ENCODE measurements at regions not wholly inside any gene's neighbourhood (a gene's known extent, or its start where the extent isn't known, plus 50 kb on each side); places are given as distances from the start of the nearest gene placed in this dataset.
A peak's percentile ranks its signal among the peaks of the same experiment; 100 is the strongest.

DNA sequence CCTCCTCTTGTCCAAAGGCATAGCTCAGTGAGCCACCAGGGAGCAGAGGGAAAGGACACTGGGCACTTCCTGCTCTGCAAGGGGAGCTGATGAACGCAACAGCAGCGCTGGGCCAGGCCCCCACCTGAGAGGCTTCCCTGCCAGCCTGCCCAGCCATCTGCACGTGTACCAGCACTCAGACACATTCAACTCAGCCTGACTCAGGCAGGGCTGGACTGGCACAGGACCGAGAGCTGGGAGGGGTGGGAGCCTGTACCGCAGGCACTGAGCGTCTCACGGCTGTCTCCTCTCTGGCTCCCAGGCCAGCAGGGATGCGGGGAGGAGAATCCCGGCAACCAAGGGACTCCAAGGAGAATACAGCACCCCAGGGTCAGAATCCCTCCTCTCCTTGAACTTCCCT, 411.8 kb downstream of the CTTN start:
- DNase-seq: no peak

DNA sequence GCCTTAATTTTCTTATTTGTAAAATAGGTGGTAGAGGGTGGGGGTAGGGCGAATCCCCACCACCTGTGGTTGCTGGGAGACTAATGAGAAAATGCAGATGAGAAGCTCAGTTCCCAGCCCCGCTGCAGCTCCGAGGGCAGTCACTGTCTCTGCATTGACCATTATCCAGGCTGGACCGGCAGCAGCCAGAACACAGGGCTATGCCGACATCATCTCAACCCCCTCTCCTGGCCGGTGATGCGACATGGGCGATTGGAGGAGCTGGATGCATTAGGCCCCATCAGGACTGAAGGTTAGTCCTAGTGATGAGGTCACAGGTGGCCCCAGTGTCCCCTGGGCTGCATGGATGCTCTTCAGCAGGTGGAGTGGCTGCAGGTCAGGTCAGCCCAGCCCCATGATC, 412.4 kb downstream of the CTTN start:
- DNase-seq: no peak

DNA sequence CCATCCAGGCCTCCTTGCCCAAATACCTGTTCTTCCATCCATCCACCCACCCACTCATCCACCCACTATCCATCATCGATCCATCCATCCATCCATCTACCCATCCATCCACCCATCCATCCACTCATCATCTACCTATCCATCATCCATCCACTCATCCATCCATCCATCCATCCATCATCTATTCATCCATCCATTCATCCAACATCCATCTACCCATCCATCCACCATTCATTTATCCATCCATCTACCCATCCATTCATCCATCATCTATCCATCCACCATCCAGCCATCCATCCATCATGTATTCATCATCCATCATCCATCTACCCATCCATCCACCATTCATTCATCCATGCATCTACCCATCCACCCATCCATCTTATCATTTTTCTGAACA, 413.2 kb downstream of the CTTN start:
- DNase-seq: no peak

DNA sequence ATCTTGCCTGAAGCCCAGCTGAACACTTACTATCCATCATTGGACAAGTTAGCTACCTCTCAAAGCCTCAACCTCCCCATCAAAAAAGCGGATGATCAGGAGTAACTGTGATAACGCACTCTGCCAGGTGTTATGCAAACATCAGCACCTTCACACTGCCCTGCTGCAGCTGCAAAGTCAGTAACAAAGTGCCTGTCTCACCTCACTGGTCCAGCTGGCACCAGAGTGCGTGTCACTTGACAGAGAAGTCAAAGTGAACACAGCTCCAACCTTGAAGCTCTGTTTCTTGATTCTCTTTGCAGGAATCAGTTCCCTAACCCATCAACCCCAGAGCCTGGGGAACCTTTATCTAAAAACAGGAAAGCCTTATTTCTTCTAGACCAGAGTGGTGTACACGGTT, 413.6 kb downstream of the CTTN start:
- DNase-seq: no peak

DNA sequence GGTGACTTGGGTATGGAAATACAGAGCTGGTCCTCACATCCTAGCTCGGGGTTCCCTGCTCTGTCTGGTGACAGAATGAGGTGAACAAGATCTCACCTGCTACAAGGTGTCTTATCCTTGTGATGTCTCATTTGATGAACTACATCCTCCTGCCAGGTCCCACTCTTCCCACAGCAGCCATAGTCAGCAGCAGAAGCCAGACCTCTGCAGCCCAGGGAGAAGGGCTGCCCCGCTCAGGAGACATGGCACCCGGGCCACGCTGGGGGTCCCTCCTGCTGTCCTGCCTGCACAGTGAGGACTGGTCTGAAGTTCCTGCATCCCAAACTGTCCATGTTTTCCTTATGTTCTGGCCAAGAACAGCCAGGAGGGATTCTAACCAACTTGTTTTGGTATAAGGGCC, 414.1 kb downstream of the CTTN start:
- no peak for DNase-seq

DNA sequence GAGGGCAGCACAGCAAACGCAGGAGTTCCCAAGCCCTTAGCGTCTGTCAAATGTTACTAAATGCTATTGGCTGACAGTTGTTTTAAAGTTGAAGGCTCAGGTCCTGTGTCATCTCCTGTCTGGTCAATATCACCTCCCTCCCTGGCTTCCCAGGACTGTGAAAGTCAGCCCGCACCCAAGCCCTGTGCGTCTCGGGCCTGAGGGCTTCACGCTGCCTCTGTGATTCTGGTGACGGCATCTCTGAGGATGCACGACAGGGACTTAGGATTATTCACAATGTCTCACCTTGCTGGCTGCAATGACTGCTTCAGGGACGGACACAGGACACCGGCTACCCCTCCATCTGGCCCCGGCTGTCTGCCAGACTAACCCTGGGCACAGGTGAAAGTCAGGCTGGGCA, 415.3 kb downstream of the CTTN start:
- DNase-seq: no peak

DNA sequence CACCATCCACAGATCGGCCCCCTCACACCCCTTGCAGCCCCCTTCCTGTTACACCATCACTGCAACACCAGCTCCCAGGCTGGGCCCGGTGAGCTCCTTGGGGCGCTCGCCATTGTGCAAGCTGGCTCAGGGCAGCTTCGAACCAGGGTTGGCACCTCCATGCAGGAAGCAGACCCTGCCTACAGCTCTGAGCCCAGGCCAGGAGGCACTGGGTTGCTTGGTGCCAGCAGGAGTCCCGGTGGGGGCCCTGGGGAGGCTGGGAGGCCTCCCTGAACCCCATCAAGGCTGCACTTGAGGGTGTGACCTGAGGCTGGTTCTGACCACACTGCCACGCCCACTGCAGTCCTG, 417.1 kb downstream of the CTTN start:
- DNase-seq: no peak

DNA sequence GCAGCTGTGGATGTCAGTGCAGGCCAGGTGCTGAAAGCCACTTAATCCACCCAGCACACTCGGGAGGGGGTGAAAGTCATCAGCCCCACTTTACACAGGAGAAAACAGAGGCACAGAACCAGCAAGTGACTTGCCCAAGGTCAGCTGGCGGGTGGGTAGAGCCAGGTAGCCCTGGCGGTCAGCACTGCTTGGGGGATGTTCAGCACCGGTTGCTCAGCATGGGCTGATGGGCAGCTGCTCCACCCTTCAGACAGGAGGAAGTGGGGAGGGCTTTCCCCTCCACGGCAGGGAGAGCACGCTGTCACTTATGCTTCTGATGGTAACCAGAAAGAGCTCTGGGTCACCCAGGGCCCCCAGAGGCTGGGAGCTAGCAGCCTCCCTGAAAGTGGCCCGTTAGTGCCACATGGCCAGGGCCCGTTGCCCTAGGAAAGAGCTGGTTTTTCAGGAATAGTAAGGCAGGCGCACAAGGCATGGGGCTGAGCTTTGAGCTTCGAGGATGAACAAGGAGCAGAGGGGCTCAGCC, 417.9 kb downstream of the CTTN start:
- no peak for DNase-seq

DNA sequence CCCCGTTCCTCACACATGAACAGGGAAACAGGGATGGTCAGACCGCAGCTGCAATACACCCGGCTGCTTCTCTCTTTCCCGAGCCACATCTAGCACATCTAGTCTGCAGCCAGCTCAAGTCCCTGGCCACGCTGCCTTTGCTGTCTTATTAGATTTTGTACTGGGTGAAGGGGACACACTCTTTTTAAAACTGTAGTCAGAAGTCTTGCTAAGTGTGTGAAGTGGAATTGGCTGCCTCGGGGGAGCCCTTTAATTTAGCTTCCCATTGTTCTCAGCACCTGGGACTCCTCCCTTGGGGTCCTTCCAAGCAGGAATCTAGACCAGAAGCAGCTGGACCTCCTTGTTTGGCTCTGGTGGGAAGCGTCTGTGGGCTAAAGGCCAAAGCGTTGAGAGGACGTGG, 420.0 kb downstream of the CTTN start:
- DNase-seq: no peak

DNA sequence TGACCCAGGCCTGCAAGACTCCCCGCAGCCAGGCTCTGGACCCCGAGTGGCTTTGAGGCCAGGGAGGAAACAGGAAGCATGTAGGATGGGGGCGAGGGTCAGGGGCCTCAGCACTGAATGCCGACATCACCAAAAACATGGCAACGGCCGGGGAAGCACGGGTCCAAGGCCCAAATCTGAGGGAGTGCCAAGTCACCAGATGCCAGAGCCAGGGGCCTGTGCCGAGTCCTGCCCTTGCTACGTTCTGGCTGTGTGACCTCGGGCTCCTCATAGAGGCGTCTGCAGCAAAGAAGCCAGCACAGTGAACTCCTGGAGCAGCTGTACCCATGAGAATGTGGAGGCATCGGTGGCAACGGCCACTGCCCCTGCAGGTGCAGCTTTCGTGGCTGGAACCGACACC, 420.7 kb downstream of the CTTN start:
- no peak for DNase-seq

DNA sequence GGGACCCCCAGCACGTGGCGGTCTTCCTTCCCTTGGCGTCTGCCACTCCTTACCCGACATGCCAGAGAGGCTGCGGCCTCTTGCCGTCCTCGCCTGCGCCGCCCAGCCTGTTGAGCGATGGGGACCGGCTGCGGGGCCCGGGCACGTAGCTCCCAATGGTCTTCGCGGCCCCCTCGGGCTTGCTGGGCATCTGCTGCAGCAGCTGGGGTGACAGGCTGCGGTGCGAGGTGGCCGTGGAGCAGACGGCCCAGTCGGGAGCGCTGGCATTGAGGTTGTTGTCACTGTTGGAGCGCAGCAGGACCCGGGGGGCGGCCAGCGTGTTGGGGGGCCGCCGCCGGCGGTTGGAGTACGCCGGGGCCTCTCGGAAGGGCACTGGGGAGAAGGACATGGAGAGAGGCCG, 422.0 kb downstream of the CTTN start:
- DNase-seq: no peak

DNA sequence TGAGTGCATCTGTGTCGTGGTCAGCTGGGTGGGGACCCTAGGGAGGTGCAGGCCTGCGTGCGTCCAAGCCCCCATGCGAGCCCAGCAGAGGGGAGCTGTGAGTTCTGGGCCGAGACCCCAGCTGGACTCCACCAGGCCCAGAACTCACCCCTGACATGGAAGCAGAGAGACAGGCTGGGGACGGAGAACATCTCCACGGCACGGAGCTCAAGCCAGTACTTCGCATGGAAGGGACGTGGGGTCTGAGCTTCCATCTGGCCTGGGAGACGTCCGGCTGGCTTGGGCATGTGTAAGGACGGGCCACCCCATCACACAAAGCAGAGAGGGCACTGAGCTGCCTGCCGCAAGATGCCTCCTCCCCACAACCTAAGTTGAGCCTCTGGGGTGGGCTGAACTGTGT, 422.4 kb downstream of the CTTN start:
- no peak for DNase-seq

DNA sequence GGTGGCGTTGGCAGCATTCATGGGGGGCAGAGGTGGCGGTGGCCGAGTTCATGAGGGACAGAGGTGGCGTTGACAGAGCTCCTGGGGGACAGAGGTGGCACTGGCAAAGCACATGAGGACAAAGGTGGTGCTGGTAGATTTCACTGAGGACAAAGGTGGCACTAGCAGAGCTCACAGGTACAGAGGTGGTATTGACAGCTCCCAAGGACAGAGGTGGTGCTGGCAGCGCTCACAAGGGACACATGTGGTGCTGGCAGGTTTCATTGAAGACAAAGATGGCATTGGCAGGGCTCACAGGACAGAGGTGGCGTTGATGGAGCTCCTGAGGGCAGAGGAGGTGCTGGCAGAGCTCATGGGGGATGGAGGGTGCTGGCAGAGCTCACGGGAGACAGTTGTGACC, 425.4 kb downstream of the CTTN start:
- DNase-seq: no peak

DNA sequence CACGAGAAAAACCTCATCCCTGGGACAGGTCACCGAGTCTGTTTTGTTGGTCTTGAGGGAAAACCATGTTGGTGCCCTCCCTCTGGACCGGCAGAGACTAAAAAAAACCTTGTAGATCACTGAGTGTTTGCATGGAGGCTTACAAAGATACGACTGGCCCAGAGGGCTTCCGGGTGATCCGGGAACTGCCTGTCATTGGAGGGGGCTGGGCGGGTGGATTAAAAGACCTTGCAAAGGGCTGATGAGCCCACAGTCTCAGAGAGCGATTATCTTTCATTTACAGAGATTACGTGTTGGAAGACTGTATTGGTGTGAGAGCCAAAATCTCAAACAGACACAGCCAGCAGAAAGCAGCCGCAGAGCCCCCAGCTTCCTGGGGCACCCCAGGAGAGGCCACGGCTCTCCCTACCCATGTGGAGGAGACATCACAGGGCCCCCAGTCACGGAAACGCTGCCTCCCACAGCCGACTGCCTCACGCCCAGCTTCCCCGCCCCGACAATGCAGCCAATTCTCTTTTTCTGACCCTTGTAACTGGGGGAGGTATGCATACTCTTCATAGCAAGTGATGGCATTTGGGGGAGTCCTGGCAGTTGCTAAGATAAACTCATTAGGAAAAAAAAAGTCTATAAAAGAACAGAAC, 426.4 kb downstream of the CTTN start:
- DNase-seq: no peak

DNA sequence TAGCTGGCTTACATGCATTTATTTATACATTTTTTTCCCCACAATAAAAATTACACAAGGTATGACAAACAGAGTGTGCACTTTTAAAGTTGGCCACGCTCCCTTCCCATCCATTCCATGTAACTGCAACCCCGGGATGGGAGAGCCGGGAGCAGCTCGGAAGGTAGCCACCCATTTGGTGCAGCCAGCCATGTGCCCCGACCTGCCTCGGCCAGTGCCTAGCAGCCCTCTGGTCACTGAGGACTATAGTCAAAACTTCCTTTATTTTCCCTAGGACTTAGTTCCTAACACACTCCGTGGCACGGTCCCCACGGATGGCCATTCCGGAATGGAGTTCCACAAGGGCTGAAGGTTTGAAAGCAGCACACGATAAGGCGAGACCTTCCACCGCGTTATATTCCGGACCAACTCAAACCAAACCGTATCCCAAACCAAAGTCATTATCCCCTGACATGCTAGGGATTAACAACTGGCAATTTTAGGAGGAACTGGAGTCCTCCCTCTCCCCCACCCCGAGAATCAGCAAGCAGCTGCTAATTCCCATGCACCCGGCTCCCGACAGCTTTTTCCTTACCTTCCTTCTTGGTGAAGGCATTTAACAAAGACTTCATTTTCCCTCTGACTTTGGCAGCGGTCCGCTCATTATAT, 426.4 kb downstream of the SHANK2 start:
- DNase-seq: no peak

DNA sequence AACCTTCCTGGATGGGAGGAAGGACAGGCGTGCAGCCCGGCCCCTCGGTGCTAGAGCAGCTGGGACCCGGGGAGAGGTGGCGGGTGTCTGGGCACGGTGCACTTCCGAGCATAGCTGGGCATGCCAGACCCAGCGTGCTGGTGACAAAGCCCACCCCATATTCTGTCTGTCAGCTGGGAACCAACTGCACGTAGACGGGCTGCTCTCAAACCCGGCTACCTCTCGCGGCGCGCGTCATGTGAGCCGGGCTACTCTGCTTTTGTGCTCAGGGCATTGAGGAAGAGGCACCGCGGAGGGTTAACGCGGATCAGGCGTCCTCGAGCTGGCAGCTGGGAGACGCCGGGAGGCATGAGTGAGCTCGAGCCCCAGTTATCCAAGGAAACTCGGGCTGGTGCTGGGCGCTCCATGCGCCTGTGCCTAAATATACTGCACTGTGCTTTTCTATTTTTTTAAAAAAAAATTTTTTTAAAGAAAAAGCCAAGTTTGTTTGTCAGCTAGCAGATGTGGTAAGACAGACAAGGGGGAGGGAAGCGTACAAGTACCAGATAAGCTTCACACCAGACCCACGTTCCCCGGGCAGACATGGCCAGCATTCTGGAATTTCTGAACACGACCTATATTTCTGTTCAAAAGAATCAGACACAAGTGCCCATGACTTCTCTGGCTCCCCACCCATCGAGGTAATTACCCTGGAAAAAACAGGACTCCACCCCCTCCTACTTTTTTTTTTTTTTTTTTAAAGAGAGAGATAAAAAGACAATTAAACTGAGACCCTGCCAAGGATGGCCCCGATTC, 425.6 kb downstream of the SHANK2 start:
- DNase-seq: peak; percentile 71

DNA sequence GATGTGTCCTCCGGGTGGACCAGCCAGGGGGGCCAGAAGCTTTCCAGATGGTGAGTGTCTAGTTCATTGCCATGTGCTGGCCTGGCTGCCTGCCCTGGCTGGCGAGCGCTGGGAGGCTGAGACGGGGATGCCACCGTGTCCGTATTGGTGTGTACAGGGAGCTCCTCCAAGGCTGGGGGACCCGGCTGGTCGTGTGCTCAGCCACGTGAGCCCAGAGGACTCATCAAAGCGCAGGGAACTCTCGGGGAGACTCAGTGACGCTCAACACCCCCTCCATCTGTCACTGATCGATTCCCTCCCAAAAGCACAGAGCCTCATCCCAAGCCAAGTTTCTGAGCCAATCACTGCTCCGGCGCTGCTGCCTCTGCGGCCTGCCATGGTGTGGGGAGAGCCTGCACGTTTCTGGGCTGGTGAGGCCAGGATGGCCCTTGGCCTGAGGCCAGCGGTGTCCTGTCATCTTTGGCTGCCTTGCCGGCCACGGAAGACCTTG, 423.7 kb downstream of the SHANK2 start:
- no peak for DNase-seq

DNA sequence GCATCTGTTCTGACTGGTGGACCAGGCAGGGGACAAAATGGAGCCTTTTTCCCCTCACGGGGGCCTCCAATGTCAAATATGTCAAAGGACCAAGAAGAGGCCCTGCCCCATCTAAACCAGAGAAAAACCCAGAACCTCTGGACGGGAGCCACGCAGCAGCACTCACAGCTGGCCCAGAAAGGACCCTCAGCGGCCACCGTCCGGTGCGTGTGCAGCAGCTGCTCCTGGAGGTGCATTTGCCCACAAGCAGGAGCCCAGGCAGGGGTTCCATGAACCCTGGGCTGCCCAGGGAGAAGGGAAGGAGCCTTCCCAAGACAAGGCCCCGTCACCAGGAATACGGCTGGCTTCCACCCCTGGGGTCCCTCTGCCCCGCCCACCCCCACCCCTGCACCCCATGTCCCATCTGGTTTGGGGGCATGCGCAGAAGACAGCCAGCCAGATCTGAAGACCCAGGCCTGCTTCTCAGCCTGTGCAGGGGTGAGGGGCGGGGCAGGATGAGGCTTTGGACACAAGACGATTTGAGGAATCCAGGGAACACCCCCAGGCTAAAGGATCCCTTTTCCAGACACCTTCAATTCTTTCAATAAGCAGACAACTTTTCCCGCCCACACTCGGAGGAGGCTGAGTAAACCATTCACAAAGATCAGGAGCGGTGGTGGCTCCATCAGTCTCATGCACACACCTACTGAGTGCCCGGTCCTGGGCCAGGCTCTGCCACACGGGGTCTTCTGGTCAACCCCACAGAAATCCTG, 423.1 kb downstream of the SHANK2 start:
- no peak for DNase-seq

DNA sequence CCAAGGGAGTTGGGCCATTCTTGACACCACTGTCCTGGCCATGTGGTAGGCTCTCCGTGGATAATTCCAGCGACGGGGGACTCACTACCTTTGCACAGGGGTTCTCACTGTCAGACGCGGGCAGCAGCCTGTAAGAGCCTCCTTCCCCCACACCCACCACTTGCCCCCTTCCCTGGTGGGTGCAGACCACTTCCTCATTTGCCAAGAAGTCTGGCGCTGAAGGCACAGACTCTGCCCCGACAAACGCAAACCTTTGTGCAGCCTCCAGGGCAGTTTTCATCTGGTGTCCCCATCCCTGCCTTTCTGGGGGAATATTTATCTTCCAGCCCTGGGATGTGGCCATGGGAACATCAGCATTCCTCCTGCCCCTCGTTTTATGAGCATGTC, 422.5 kb downstream of the SHANK2 start:
- no peak for DNase-seq

DNA sequence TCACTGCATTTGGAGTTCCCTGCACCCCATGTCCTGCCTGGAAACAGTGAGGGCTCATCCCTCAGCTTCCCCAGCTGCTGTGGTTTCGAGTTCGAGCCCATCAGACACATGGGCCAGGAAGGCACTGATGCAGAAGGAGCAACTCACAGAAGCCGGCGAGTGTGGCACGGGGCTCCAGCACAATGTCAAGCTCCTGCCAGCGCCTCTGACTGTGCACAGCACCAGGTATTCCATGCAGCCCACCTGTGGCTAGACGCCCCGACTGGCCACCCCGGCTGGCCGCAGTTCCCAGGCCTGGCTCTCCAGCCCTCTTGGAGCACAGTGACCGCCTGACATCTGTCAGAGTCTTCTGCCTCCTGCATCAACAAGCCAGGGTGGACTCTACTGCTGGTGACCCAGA, 419.4 kb downstream of the SHANK2 start:
- DNase-seq: no peak

DNA sequence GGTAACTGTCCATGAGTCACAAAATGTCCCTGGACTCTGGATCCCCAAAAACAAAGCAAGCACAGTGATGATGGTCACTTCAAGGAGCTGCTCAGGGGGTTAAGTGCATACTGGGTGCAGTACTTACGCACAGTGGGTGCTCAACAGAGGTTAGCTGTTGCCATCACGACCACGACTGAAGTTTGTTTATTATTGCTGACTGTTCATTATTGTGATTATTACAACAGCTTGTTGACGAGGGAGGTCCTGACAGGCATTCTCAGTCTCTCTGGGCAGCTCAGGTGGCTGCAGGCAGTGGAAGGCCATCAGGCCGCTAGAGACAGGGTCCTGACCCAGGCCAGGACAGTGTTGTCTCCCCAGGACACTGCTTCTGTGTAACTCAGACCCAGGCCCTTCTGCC, 418.8 kb downstream of the SHANK2 start:
- DNase-seq: no peak

DNA sequence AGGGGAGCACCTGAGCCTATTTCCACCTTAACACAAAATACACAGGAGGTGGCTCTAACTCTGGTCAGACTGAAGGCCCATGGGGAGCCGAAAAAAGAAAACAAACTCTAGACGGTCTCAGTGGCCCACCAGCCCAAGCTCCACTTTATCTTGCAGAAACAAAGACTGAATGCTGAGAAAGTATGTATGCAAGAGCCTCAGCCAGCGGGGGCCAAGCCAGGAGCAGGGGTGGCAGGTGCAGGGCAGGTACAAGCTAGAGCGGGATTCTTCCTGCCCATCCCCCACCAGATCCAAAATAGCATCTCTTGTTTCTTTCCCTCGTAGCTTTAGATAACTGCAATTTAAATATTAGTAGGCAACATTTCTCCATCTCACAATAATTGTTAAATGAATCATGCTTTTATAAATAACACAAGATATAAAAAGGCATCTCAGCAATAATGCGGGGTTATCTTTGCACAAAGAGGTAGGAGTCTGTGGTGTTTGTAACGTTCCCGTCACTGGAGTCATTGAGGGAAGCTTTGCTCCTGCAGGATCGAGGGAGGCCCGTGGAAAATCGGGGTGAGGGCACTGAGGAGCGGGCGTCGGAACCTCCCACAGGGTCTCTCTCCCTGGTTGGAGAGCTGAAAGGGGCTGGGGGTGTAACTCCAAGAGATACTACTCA, 418.0 kb downstream of the SHANK2 start:
- no peak for DNase-seq

Measured in DMS153 (cell line).